Hindlimb muscle (tissue), 1 donor: ENCODE measurements at regions not wholly inside any gene's neighbourhood (a gene's known extent, or its start where the extent isn't known, plus 50 kb on each side); places are given as distances from the start of the nearest gene placed in this dataset.
A peak's percentile ranks its signal among the peaks of the same experiment; 100 is the strongest.
"Not testable (repeated sequence)": the region's sequence is repeated elsewhere in the genome, so short reads cannot be mapped to it uniquely, and the experiment has no call there.

ENCODE experiments used
- DNase-seq: peaks from one replicate; pipeline ENCODE4 v3.0.0-alpha.2; 2013

- DNase-seq, result no peak
Measured at GRCh38 chr3:56955492-56956111, 104.9 kb upstream of the SPATA12 start.

GRCh38 chr3:56954125-56954524 lies 106.3 kb upstream of the SPATA12 start:
- DNase-seq, result no peak

- no peak for DNase-seq
Measured at GRCh38 chr3:56952846-56953245, 107.6 kb upstream of the SPATA12 start.

GRCh38 chr3:56952061-56952460 lies 108.4 kb upstream of the SPATA12 start:
- DNase-seq, result no peak

- no peak for DNase-seq
Measured at GRCh38 chr3:56951366-56951765, 109.1 kb upstream of the SPATA12 start.

- not testable (repeated sequence) for DNase-seq
Measured at GRCh38 chr3:56945378-56945777, 115.1 kb upstream of the SPATA12 start.

GRCh38 chr3:56942523-56942922 lies 117.9 kb upstream of the SPATA12 start:
- no peak for DNase-seq

- DNase-seq, result no peak
Measured at GRCh38 chr3:56940976-56941375, 119.5 kb upstream of the SPATA12 start.

- no peak for DNase-seq
Measured at GRCh38 chr3:56940321-56940720, 120.1 kb upstream of the SPATA12 start.

- peak; percentile 43 for DNase-seq
Measured at GRCh38 chr3:56939834-56940233, 120.6 kb upstream of the SPATA12 start.

GRCh38 chr3:56938530-56938929 lies 121.9 kb upstream of the SPATA12 start:
- no peak for DNase-seq

- DNase-seq, result no peak
Measured at GRCh38 chr3:56937580-56937979, 122.9 kb upstream of the SPATA12 start.

GRCh38 chr3:56935811-56936210 lies 124.7 kb upstream of the SPATA12 start:
- DNase-seq, result no peak

GRCh38 chr3:56934481-56934880 lies 126.0 kb upstream of the SPATA12 start:
- DNase-seq, result not testable (repeated sequence)

GRCh38 chr3:56933803-56934202 lies 126.7 kb upstream of the SPATA12 start:
- DNase-seq, result no peak

GRCh38 chr3:56932866-56933265 lies 127.6 kb upstream of the SPATA12 start:
- DNase-seq, result no peak

- no peak for DNase-seq
Measured at GRCh38 chr3:56931836-56932235, 128.6 kb upstream of the SPATA12 start.

GRCh38 chr3:56930706-56931105 lies 129.0 kb upstream of the ARHGEF3 start:
- DNase-seq, result no peak

- no peak for DNase-seq
Measured at GRCh38 chr3:56929809-56930615, 128.3 kb upstream of the ARHGEF3 start.

GRCh38 chr3:56928379-56929068 lies 126.8 kb upstream of the ARHGEF3 start:
- DNase-seq, result no peak

GRCh38 chr3:56927855-56928254 lies 126.1 kb upstream of the ARHGEF3 start:
- DNase-seq, result no peak

- no peak for DNase-seq
Measured at GRCh38 chr3:56926947-56927282, 125.2 kb upstream of the ARHGEF3 start.

GRCh38 chr3:56926243-56926946 lies 124.6 kb upstream of the ARHGEF3 start:
- no peak for DNase-seq
